SK-N-SH treated with all-trans-retinoic acid at 6 μM for 48 hours (cell line): ENCODE measurements at regions not wholly inside any gene's neighbourhood (a gene's known extent, or its start where the extent isn't known, plus 50 kb on each side); places are given as distances from the start of the nearest gene placed in this dataset.

ENCODE experiments used
- SNAI2 ChIP-seq: fragments of 250-450 bp; sonication (Bioruptor Pico); IDR thresholded peaks from 2 replicates; pipeline ENCODE4 v1.5.0; 2020; ENCODE audit warnings: mild to moderate bottlenecking, moderate library complexity
- ZFP3 ChIP-seq: fragments of 250-450 bp; sonication (Bioruptor Pico); IDR thresholded peaks from 2 replicates; pipeline ENCODE4 v1.5.0; 2020; ENCODE audit warnings: mild to moderate bottlenecking, moderate library complexity
- ZFP30 ChIP-seq: fragments of 450-650 bp; formaldehyde crosslinking; IDR thresholded peaks from 2 replicates; pipeline ENCODE4 v1.5.0; 2022; ENCODE audit warnings: mild to moderate bottlenecking, moderate library complexity
- ZNF70 ChIP-seq: fragments of 450-650 bp; formaldehyde crosslinking; IDR thresholded peaks from 2 replicates; pipeline ENCODE4 v1.5.0; 2020; ENCODE audit warnings: mild to moderate bottlenecking, moderate library complexity
- TF ChIP-seq, protein P1 (sequence below): fragments of 250-450 bp; sonication (Bioruptor Pico); IDR thresholded peaks from 2 replicates; pipeline ENCODE4 v1.5.1; 2020; ENCODE audit warnings: low read depth, mild to moderate bottlenecking, moderate library complexity
- TF ChIP-seq, protein P2 (sequence below): fragments of 250-450 bp; sonication (Bioruptor Pico); IDR thresholded peaks from 2 replicates; pipeline ENCODE4 v1.8.0; 2021; ENCODE audit warnings: low read depth, mild to moderate bottlenecking, moderate library complexity, borderline replicate concordance
- TF ChIP-seq, protein P3 (sequence below): fragments of 250-450 bp; sonication (Bioruptor Pico); IDR thresholded peaks from 2 replicates; pipeline ENCODE4 v1.8.0; 2020; ENCODE audit warnings: mild to moderate bottlenecking, moderate library complexity, borderline replicate concordance

DNA sequence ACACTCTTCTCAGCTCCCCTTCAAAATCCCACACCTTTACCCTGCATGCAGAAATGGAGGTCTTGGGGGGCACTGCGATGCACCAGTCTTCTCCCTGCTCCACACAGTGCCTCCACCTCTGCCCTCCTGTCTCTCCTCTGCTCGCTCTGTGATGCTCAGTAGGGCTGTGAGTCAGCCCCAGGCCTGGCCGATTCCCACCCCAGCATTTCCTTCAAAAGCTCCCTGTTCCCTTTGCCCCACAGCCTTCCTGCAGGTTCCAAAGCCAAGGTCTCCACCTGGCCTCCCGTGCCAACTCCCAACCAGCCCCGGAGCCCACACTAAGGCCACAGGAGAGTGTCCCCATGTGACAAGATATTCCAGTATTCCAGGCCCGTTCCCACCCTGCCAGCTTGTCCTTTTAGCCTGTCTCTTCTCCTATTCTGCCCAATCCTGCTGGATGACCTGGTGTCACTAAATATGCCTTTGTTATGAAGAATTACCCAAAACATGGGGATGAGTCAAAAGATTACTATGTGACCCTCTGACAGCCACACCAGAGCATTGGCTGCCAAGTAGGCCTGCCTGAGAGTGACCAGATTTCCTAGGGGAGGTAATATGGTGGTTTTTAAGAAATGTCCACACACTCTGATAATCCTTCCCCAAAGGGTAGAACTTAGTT is 118.9 kb upstream of the NXT1 start:
- no peak for TF ChIP-seq ZFP30
- TF ChIP-seq, protein P1, sequence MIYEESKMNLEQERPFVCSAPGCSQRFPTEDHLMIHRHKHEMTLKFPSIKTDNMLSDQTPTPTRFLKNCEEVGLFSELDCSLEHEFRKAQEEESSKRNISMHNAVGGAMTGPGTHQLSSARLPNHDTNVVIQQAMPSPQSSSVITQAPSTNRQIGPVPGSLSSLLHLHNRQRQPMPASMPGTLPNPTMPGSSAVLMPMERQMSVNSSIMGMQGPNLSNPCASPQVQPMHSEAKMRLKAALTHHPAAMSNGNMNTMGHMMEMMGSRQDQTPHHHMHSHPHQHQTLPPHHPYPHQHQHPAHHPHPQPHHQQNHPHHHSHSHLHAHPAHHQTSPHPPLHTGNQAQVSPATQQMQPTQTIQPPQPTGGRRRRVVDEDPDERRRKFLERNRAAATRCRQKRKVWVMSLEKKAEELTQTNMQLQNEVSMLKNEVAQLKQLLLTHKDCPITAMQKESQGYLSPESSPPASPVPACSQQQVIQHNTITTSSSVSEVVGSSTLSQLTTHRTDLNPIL (CRISPR knock-in tag): no peak
- TF ChIP-seq SNAI2 (CRISPR knock-in tag): no peak
- TF ChIP-seq, protein P2, sequence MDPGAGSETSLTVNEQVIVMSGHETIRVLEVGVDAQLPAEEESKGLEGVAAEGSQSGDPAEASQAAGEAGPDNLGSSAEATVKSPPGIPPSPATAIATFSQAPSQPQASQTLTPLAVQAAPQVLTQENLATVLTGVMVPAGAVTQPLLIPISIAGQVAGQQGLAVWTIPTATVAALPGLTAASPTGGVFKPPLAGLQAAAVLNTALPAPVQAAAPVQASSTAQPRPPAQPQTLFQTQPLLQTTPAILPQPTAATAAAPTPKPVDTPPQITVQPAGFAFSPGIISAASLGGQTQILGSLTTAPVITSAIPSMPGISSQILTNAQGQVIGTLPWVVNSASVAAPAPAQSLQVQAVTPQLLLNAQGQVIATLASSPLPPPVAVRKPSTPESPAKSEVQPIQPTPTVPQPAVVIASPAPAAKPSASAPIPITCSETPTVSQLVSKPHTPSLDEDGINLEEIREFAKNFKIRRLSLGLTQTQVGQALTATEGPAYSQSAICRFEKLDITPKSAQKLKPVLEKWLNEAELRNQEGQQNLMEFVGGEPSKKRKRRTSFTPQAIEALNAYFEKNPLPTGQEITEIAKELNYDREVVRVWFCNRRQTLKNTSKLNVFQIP (CRISPR knock-in tag): no peak
- TF ChIP-seq, protein P3, sequence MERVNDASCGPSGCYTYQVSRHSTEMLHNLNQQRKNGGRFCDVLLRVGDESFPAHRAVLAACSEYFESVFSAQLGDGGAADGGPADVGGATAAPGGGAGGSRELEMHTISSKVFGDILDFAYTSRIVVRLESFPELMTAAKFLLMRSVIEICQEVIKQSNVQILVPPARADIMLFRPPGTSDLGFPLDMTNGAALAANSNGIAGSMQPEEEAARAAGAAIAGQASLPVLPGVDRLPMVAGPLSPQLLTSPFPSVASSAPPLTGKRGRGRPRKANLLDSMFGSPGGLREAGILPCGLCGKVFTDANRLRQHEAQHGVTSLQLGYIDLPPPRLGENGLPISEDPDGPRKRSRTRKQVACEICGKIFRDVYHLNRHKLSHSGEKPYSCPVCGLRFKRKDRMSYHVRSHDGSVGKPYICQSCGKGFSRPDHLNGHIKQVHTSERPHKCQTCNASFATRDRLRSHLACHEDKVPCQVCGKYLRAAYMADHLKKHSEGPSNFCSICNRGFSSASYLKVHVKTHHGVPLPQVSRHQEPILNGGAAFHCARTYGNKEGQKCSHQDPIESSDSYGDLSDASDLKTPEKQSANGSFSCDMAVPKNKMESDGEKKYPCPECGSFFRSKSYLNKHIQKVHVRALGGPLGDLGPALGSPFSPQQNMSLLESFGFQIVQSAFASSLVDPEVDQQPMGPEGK (CRISPR knock-in tag): no peak
- TF ChIP-seq ZNF70 (CRISPR knock-in tag): no peak
- no peak for TF ChIP-seq ZFP3 (CRISPR knock-in tag)
